ENCODE measurements at regions not wholly inside any gene's neighbourhood (a gene's known extent, or its start where the extent isn't known, plus 50 kb on each side); places are given as distances from the start of the nearest gene placed in this dataset.

DNA sequence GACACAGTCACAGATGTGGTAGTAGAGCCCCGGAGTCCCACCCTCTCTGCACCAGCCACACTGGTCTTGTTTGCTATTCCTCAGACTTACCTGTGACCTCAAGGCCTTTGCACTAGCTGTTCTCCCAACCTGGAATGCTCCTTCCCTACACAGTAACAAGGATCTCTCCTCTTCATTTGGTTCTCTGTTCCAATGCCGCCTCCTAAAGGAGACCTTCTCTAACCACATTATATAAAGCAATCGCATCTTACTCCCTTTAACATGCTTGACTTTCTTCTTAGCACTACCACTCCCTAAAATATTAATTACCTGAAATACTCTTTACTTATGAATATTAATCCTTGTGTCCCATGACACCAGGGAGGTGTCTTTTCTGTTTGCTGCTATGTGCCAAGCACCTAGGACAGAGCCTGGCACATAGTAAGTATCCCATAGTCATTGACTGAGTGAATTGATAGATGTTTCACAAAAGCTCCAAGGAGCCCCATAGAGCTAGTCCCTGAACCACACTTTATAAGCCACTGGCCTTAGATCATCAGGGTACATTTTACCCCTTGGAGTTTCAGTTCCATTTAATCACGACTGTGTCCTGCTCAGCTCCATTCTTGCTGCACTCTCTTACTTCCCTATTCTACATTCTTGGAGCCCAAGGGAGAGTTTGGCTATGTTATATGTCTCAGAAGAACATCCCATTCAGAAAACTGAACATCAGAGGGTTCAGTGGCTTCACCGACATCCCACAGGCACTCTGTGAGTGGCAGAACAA lies 312.7 kb downstream of the RAB28 start:
- no peaks in the 10 kb centered on the region for H3K23me2 ChIP-seq (ENCODE audit: low read depth, low read length)
- H3K79me1 ChIP-seq (ENCODE audit: low read depth, low read length) = no peaks in the 10 kb centered on the region
- no peaks in the 10 kb centered on the region for H4K20me1 ChIP-seq (replicated peaks in 1 of 2; ENCODE audit: control insufficient read depth in 1 of 2, insufficient read depth in 2 of 2, low read length in 2 of 2)
- DNase-seq (ENCODE audit: low read depth in 1 of 2, low spot score in 2 of 2) (no peak), FAIRE-seq (no peak)
- H4K8ac ChIP-seq (ENCODE audit: extremely low read depth, insufficient read depth, low read length) = no peak overlapping the region
- H3K23ac ChIP-seq (ENCODE audit: insufficient read length) = no peak overlapping the region
- TF ChIP-seq, protein P1, sequence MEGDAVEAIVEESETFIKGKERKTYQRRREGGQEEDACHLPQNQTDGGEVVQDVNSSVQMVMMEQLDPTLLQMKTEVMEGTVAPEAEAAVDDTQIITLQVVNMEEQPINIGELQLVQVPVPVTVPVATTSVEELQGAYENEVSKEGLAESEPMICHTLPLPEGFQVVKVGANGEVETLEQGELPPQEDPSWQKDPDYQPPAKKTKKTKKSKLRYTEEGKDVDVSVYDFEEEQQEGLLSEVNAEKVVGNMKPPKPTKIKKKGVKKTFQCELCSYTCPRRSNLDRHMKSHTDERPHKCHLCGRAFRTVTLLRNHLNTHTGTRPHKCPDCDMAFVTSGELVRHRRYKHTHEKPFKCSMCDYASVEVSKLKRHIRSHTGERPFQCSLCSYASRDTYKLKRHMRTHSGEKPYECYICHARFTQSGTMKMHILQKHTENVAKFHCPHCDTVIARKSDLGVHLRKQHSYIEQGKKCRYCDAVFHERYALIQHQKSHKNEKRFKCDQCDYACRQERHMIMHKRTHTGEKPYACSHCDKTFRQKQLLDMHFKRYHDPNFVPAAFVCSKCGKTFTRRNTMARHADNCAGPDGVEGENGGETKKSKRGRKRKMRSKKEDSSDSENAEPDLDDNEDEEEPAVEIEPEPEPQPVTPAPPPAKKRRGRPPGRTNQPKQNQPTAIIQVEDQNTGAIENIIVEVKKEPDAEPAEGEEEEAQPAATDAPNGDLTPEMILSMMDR (IDR thresholded peaks at IDR 0.05; ENCODE audit: control extremely low read depth in 1 of 3, insufficient read depth in 1 of 3, low read depth in 1 of 3, low read length in 3 of 3) = peak in 2 of 3 experiments; percentile 18 to 23; a peak in 2 of 4 replicates
- no peak for TF ChIP-seq RFX5 (IDR thresholded peaks at IDR 0.05; ENCODE audit: borderline replicate concordance, low read depth, low read length)
- TF ChIP-seq TBP (IDR thresholded peaks at IDR 0.05; ENCODE audit: low read depth, low read length) = no peak
- no peak for TF ChIP-seq CBX5 (IDR thresholded peaks at IDR 0.05; ENCODE audit: low read depth, low read length)
- peak; percentile 64 to 66 for TF ChIP-seq RAD21 (IDR thresholded peaks at IDR 0.05 in 1 of 2, conservative IDR thresholded peaks at IDR 0.05 in 1 of 2; ENCODE audit: low read depth in 2 of 2, low read length in 2 of 2)
- no peak overlapping the region for H3K18ac ChIP-seq (ENCODE audit: extremely low read depth, low read length)
- no peak overlapping the region for H2BK20ac ChIP-seq (ENCODE audit: low read length)
- ChIA-PET POLR2A (ENCODE audit: partially characterized antibody) (no interaction called here), CTCF (ENCODE audit: partially characterized antibody) (interaction anchor here (0.6 to 1.7 kb wide), 8 partner anchors 25 to 332 kb away, joined by 3 to 6 read pairs (median 3); no protein-coding TSS in a partner anchor)
- 92% methylated on average over 5 of the region's 5 CpGs; no CpG with 5 or more reads in 1 of the 2 experiments for WGBS, 2 experiments (ENCODE audit: extremely low coverage in 1 of 2, insufficient coverage in 1 of 2, insufficient read length in 1 of 2, insufficient replicate concordance in 2 of 2, low coverage in 1 of 2, low lambda C conversion rate in 2 of 2, missing lambda C conversion rate in 1 of 2)
- H3K27me3 ChIP-seq (replicated peaks in 1 of 4; ENCODE audit: control insufficient read depth in 3 of 4, extremely low read depth in 1 of 4, insufficient read depth in 3 of 4, low read length in 3 of 4) = no peaks in the 10 kb centered on the region
- no peak overlapping the region for H3K4me2 ChIP-seq (ENCODE audit: insufficient read depth in 1 of 2, low read depth in 2 of 2, low read length in 2 of 2)
- H3K14ac ChIP-seq (ENCODE audit: insufficient read length) = no peak overlapping the region
- H3K79me2 ChIP-seq (ENCODE audit: control insufficient read depth in 1 of 2, insufficient read depth in 2 of 2, low read length in 2 of 2) = no peaks in the 10 kb centered on the region
- H3K9ac ChIP-seq (replicated peaks in 1 of 4; ENCODE audit: extremely low read depth in 1 of 4, low read depth in 3 of 4, low read length in 3 of 4) = no peak overlapping the region
- H4K5ac ChIP-seq (ENCODE audit: insufficient read length, low read depth, low read length) = no peak overlapping the region
- no peak overlapping the region for H2BK120ac ChIP-seq (replicated peaks; ENCODE audit: low read depth, low read length)
- no peaks in the 10 kb centered on the region for H3K9me3 ChIP-seq (ENCODE audit: insufficient read depth in 2 of 2, low read depth in 1 of 2, low read length in 1 of 2)
- H3K4ac ChIP-seq (replicated peaks; ENCODE audit: insufficient read length, low read depth, low read length) = no peak overlapping the region
- no peak overlapping the region for H2AFZ ChIP-seq (ENCODE audit: low read length)
- no peak overlapping the region for H2BK5ac ChIP-seq (ENCODE audit: low read depth, low read length)
- H4K91ac ChIP-seq (replicated peaks; ENCODE audit: insufficient read length, low read length) = no peak overlapping the region
- H2BK15ac ChIP-seq (ENCODE audit: low read length) = no peak overlapping the region
- no peak overlapping the region for H3K27ac ChIP-seq (ENCODE audit: low read depth, low read length)
- H3K4me1 ChIP-seq (replicated peaks in 1 of 4; ENCODE audit: control insufficient read depth in 3 of 4, insufficient read depth in 4 of 4, low read length in 3 of 4) = no peaks in the 10 kb centered on the region
- H2AK5ac ChIP-seq (ENCODE audit: low read depth, low read length) = no peak overlapping the region
- no peaks in the 10 kb centered on the region for H3K36me3 ChIP-seq (ENCODE audit: control insufficient read depth in 2 of 4, insufficient read depth in 4 of 4, low read length in 3 of 4)
- no peak overlapping the region for H2BK12ac ChIP-seq (ENCODE audit: low read depth, low read length)
- no peak overlapping the region for H3K56ac ChIP-seq (replicated peaks; ENCODE audit: insufficient read length, low read depth, low read length)
- H3K4me3 ChIP-seq (ENCODE audit: extremely low read depth in 1 of 4, insufficient read depth in 2 of 4, low read depth in 3 of 4, low read length in 4 of 4) = no peak overlapping the region
